Loucy (cell line): ENCODE measurements at regions not wholly inside any gene's neighbourhood (a gene's known extent, or its start where the extent isn't known, plus 50 kb on each side); places are given as distances from the start of the nearest gene placed in this dataset.
"Not testable (repeated sequence)": the region's sequence is repeated elsewhere in the genome, so short reads cannot be mapped to it uniquely, and the experiment has no call there.

Experiments
- H2AFZ ChIP-seq: fragments of 200-600 bp; sonication (generic); 2 replicates; pipeline ENCODE4 v1.6.0; 2016; ENCODE audit warnings: antibody characterized with exemption, mild to moderate bottlenecking, low read length, moderate library complexity
- H3F3A ChIP-seq: fragments of 200-600 bp; 2 replicates; pipeline ENCODE4 v1.6.0; 2016; ENCODE audit warnings: antibody characterized with exemption, low read depth, mild to moderate bottlenecking
- H3K27me3 ChIP-seq: fragments of 200-600 bp; sonication (generic); 2 replicates; pipeline ENCODE4 v1.6.1; 2014; ENCODE audit warnings: low read length, mild to moderate bottlenecking; ENCODE audit not compliant: insufficient read depth, poor library complexity, severe bottlenecking
- H3K36me3 ChIP-seq: fragments of 200-600 bp; sonication (generic); 2 replicates; pipeline ENCODE4 v1.6.1; 2016; ENCODE audit warnings: low read length; ENCODE audit not compliant: insufficient read depth
- H3K4me1 ChIP-seq: fragments of 200-600 bp; sonication (generic); 2 replicates; pipeline ENCODE4 v1.5.1; 2014; ENCODE audit warnings: low read length, mild to moderate bottlenecking; ENCODE audit not compliant: insufficient read depth, poor library complexity, severe bottlenecking
- H3K4me2 ChIP-seq: fragments of 200-600 bp; sonication (generic); 2 replicates; pipeline ENCODE4 v1.6.0; 2014; ENCODE audit warnings: antibody characterized with exemption, low read length, low read depth, mild to moderate bottlenecking; ENCODE audit not compliant: poor library complexity, severe bottlenecking
- H3K4me3 ChIP-seq: fragments of 200-600 bp; sonication (generic); 2 replicates; pipeline ENCODE4 v1.5.1; 2014; ENCODE audit warnings: low read length, mild to moderate bottlenecking, mixed read lengths; ENCODE audit not compliant: poor library complexity, severe bottlenecking
- H3K79me2 ChIP-seq: fragments of 200-600 bp; sonication (generic); 2 replicates; pipeline ENCODE4 v1.6.1; 2014; ENCODE audit warnings: low read length; ENCODE audit not compliant: insufficient read depth
- H3K9ac ChIP-seq: fragments of 200-600 bp; sonication (generic); 2 replicates; pipeline ENCODE4 v1.6.0; 2014; ENCODE audit warnings: mild to moderate bottlenecking, low read depth, low read length, moderate library complexity; ENCODE audit not compliant: poor library complexity, severe bottlenecking
- H3K9me2 ChIP-seq: fragments of 200-600 bp; sonication (generic); replicated peaks from 2 replicates; pipeline ENCODE4 v1.6.1; 2016; ENCODE audit warnings: low read depth, low read length, mixed read lengths
- H3K9me3 ChIP-seq: fragments of 200-600 bp; sonication (generic); 2 replicates; pipeline ENCODE4 v1.6.1; 2014; ENCODE audit warnings: mild to moderate bottlenecking, antibody characterized with exemption, low read length, low read depth; ENCODE audit not compliant: insufficient read depth
- H4K20me1 ChIP-seq: fragments of 200-600 bp; sonication (generic); 2 replicates; pipeline ENCODE4 v1.6.0; 2014; ENCODE audit warnings: antibody characterized with exemption, low read length, mild to moderate bottlenecking; ENCODE audit not compliant: insufficient read depth, poor library complexity, severe bottlenecking
- CTCF ChIP-seq: fragments of 200-600 bp; sonication (generic); conservative IDR thresholded peaks from 2 replicates; pipeline ENCODE4 v1.5.1; 2014; ENCODE audit warnings: mild to moderate bottlenecking, antibody characterized with exemption, low read length
- EZH2phosphoT487 ChIP-seq: fragments of 200-600 bp; IDR thresholded peaks from 2 replicates; pipeline ENCODE4 v1.6.1; 2018; ENCODE audit warnings: antibody characterized with exemption, mild to moderate bottlenecking, moderate library complexity, borderline replicate concordance

DNA sequence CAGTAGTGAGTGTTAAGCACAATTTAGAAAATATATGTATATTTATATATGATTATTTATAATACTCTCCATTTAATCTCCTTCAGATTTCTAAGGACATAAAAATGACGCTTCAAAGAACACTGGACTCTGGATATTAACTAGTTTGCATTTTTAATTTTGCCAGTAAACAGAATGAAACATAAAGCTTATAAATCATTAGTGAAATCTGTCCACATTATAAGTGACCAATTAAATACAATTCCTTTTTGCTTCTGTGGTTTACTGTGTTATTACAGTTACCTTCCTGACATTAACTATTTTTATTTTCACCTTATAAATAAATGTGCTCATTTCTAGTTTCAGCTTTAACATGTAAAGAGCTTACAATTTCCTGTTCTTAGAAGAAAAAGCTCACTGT is 1081.1 kb upstream of the EPHA6 start:
- no peak overlapping the region for H3K4me2 ChIP-seq
- H3K4me3 ChIP-seq, result no peak overlapping the region
- H2AFZ ChIP-seq, result no peak overlapping the region
- H3K4me1 ChIP-seq, result no peaks in the 10 kb centered on the region
- no peaks in the 10 kb centered on the region for H3F3A ChIP-seq
- H3K9ac ChIP-seq, result no peak overlapping the region
- H3K9me2 ChIP-seq, result no peaks in the 10 kb centered on the region
- TF ChIP-seq CTCF, result no peak
- no peak for TF ChIP-seq EZH2phosphoT487
- no peaks in the 10 kb centered on the region for H3K36me3 ChIP-seq
- H3K27me3 ChIP-seq, result no peaks in the 10 kb centered on the region
- H3K9me3 ChIP-seq, result no peaks in the 10 kb centered on the region
- H4K20me1 ChIP-seq, result no peaks in the 10 kb centered on the region
- no peaks in the 10 kb centered on the region for H3K79me2 ChIP-seq

DNA sequence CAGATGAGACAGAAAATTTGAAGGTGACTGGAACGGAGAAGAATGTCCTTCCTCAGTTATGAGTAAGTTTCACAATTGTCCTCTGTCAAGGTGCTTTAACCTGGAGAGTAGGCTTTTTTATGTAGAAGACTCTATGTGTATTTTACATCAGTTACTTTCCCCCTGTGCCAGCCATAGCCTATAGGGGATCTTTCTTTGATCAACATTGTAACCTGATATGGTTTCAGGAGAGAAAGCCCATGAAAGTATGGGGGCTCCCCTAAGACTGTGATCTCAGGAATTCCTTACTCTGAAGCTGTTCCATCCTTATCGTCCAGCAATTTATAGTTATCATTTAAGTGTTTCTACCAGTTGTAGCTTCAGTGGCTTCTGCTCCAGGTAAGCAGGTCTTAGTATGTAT is 1076.3 kb upstream of the EPHA6 start:
- H3K79me2 ChIP-seq, result no peaks in the 10 kb centered on the region
- H4K20me1 ChIP-seq, result no peaks in the 10 kb centered on the region
- H3K9me3 ChIP-seq, result no peaks in the 10 kb centered on the region
- H3K27me3 ChIP-seq, result no peaks in the 10 kb centered on the region
- no peak overlapping the region for H3K4me2 ChIP-seq
- H2AFZ ChIP-seq, result no peak overlapping the region
- H3K4me3 ChIP-seq, result no peak overlapping the region
- H3F3A ChIP-seq, result no peaks in the 10 kb centered on the region
- H3K9ac ChIP-seq, result no peak overlapping the region
- H3K9me2 ChIP-seq, result no peaks in the 10 kb centered on the region
- TF ChIP-seq CTCF (no peak), EZH2phosphoT487 (no peak)
- no peaks in the 10 kb centered on the region for H3K4me1 ChIP-seq
- no peaks in the 10 kb centered on the region for H3K36me3 ChIP-seq

DNA sequence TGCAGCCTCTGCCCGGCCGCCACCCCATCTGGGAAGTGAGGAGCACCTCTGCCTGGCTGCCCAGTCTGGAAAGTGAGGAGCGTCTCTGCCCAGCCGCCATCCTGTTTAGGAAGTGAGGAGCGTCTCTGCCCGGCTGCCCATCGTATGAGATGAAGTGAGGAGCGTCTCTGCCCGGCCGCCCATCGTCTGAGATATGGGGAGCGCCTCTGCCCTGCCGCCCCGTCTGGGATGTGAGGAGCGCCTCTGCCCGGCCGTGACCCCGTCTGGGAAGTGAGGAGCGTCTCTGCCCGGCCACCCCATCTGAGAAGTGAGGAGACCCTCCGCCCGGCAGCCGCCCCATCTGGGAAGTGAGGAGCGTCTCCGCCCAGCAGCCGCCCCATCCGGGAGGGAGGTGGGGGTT is 1069.5 kb upstream of the EPHA6 start:
- H3F3A ChIP-seq, H4K20me1 ChIP-seq, H3K4me1 ChIP-seq, H3K9me3 ChIP-seq, H3K4me2 ChIP-seq, H2AFZ ChIP-seq, H3K36me3 ChIP-seq, H3K4me3 ChIP-seq, H3K9me2 ChIP-seq, H3K9ac ChIP-seq, H3K79me2 ChIP-seq, H3K27me3 ChIP-seq: not testable (repeated sequence)

DNA sequence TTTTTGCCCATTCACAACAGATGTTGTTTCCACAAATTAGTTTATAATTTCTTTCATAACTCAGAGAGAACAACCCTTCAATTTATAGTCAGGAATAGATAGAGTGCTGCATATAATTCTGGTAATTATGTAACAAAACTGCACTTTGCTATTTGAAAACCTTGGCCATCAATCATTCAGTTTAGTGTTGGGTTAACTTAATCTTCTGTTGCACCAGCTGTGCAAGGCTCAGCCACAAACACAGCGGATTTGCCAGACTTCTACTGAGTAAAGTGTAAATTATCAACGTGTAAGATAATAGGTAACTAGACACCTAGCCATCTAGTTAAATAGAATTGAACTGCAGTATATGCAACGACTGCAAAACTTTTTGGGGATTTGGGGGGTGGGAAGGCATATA is 1064.3 kb upstream of the EPHA6 start:
- no peaks in the 10 kb centered on the region for H3K9me2 ChIP-seq
- TF ChIP-seq CTCF, result no peak
- TF ChIP-seq EZH2phosphoT487, result no peak
- H3F3A ChIP-seq, result no peaks in the 10 kb centered on the region
- H3K79me2 ChIP-seq, result no peaks in the 10 kb centered on the region
- H2AFZ ChIP-seq, result no peak overlapping the region
- H3K4me3 ChIP-seq, result no peak overlapping the region
- no peaks in the 10 kb centered on the region for H3K27me3 ChIP-seq
- no peaks in the 10 kb centered on the region for H3K4me1 ChIP-seq
- no peaks in the 10 kb centered on the region for H3K36me3 ChIP-seq
- H3K9ac ChIP-seq, result no peak overlapping the region
- no peaks in the 10 kb centered on the region for H3K9me3 ChIP-seq
- H3K4me2 ChIP-seq, result no peak overlapping the region
- H4K20me1 ChIP-seq, result no peaks in the 10 kb centered on the region
